GM18517 (cell line): ENCODE measurements at regions not wholly inside any gene's neighbourhood (a gene's known extent, or its start where the extent isn't known, plus 50 kb on each side); places are given as distances from the start of the nearest gene placed in this dataset.
"Not testable (repeated sequence)": the region's sequence is repeated elsewhere in the genome, so short reads cannot be mapped to it uniquely, and the experiment has no call there.

Source experiments
- ATAC-seq: cut with Tn5 transposase; IDR thresholded peaks from one replicate; pipeline ENCODE4 v1.9.1; 2021; ENCODE audit warnings: mild to moderate bottlenecking, moderate library complexity; ENCODE audit not compliant: unreplicated experiment

DNA sequence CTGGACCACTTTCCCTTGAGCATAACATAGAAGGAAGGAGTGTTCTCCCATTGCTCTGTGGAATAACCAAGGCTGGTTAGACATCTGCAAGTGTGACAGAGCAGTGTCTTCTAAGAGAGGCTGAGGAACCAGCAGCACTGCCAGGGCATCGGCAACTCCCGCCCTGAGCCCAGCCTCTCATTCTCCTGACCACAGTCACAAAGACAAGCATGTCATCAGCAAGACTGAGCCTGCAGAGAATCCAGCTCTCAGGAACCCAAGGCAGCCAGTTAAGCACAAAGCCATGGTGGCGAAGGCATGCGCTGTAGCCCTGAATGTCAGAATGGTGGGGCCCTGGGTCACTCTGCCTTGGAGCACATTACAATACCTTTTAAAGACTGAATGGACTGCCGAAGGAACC lies 253.9 kb downstream of the AGTPBP1 start:
- no peak for ATAC-seq

DNA sequence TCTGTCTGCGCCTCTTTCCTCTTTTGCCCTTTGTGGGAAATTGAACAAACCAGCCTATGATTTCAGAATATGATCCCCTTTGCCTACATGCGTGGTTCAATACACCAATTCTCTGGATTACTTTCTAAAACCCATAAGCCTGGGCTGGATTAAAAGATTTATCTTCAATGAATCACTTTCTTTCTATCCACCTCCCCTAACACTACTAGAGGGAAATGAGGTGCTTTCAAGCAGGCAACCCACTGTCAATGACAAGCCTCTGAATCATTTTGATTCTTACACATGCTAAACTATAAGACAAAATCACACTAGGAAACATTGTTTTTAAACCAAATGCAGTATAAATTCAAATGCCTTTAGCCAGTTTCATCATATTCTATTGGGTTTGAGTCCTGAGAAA lies 257.5 kb downstream of the AGTPBP1 start:
- ATAC-seq: no peak

- no peak for ATAC-seq
These were observed 258.5 kb downstream of the AGTPBP1 start for GRCh38 chr9:85483208-85483607.

DNA sequence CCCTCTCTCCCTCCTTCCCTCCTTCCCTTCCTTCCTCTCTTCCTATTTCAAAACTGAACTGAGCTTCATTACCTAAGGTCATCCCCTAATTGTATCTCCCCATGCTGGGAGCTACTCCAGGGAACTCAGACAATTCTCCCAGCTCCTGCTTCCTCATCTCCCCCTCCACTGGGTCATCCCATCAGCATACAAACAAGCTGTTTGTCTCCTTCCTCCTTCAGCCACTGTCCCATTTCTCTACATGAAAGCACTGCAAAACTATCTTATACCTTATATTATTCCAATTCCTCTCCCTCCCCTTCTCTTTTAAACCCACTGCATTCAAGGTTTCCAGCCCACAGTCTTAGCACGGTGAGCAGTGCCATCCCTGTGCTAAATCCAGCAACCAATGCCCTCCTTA lies 262.4 kb downstream of the AGTPBP1 start:
- no peak for ATAC-seq

DNA sequence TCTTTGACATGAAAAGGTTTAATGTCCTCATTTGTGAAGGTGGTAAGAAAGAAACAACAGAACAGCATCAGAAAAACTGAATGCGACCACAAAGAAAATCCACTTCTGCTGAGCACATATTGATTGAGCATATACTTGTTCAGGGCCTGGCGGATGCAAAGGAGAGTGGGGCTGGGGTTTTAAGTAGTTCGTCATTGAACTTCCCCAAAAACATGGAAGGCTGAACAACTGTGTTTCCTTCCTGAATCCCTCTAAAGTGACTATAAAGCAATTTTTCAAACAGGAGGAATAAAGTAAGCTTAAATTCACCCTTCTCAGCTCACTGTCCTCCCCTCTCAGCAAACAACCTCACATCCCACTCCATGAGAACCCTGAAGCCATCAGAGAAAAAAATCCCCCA lies 262.9 kb downstream of the AGTPBP1 start:
- ATAC-seq: no peak

- ATAC-seq: not testable (repeated sequence)
These were observed 266.9 kb downstream of the AGTPBP1 start for GRCh38 chr9:85474896-85475295.

- no peak for ATAC-seq
These were observed 270.0 kb downstream of the AGTPBP1 start for GRCh38 chr9:85471791-85472190.

DNA sequence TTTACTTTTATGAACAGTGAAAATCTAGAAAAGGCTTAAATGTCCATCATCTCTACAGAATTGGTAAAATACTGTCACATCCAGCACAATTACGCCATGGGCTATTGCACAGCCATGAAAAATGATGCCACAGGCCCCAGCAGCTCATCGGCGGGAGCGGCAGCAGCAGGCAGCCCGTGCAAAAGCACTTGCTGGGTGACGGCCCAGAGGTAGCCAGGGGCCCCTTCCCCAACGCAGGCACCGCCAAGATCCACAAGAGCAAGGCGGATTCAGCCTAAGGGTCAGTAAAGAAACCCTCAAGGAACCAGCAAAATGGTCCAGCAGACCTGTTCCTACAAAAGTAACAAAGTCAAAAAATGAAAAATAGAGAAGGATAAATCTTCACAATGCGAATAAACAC lies 272.7 kb downstream of the AGTPBP1 start:
- no peak for ATAC-seq

DNA sequence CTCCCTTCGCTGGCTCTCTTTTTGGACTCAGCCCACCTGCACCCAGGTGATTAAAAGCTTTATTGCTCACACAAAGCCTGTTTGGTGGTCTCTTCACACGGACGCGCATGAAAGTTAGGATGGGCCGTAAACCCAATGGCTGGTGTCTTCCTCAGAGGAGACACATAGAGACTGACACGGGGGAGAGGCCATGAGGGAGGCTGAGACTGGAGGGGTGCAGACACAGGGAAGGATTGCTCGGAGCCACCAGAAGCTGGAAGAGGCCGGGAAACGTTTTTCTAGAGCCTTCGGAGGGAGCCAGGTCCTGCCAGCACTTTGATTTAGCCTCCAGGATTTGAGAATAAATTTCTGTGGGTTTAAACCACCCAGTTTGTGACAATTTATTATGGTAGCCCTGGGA lies 274.9 kb downstream of the AGTPBP1 start:
- ATAC-seq: no peak

DNA sequence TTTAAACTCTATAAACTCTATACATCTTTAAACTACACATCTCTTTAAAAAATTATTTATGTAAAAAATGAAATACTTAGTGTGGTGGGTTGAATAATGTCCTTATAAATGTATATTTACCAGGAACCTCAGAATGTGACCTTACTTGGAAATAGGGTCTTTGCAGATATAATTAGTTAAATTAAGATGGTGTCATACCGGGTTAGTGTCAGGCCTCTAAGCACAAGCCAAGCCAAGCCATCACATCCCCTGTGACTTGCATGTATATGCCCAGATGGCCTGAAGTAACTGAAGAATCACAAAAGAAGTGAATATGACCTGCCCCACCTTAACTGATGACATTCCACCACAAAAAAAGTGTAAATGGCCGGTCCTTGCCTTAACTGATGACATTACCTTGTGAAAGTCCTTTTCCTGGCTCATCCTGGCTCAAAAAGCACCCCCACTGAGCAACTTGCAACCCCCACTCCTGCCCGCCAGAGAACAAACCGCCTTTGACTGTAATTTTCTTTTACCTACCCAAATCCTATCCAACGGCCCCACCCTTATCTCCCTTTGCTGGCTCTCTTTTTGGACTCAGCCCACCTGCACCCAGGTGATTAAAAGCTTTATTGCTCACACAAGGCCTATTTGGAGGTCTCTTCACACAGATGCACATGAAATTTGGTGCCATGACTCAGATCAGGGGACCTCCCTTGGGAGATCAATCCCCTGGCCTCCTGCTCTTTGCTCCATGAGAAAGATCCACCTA lies 283.5 kb downstream of the AGTPBP1 start:
- ATAC-seq: not testable (repeated sequence)

- ATAC-seq: no peak
These were observed 287.9 kb downstream of the AGTPBP1 start for GRCh38 chr9:85453850-85454249.

DNA sequence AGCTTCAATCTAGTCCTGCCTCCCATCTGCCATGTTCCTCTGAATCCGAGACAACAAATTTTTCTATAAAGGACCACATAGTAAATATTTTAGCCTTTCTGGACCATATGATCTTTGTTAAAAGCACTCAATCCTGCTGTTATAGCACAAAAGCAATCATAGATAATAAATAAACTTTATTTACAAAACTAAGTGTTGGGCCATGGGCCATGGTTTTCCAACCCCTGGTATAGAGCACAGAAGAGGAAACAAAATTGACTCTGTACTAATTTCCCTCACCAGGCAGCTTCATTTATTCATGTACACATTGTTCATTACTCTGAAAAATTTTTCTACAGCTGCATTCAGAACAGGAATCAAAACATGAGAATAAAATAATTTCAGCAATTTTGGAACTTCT lies 288.9 kb downstream of the AGTPBP1 start:
- ATAC-seq: no peak

DNA sequence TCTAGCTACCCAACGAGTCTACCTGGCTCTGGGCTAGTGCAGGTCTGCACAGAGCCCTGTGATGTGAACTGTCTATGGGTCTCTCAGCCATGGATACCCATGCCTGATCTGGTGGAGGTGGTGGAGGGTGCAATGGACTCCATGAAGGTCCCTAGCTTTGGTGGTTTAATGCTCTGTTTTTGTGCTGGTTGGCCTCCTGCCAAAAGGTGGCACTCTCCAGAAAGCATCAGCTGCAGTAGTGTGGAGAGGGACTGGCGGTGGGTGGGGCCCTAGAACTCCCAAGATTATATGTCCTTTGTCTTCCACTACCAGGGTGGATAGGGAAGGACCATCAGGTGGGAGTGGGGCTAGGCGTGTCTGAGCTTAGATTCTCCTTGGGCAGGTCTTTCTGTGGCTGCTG lies 290.1 kb downstream of the AGTPBP1 start:
- no peak for ATAC-seq

- ATAC-seq: no peak
These were observed 295.9 kb downstream of the AGTPBP1 start for GRCh38 chr9:85445887-85446286.

GRCh38 chr9:85444243-85444642 lies 297.5 kb downstream of the AGTPBP1 start:
- ATAC-seq: no peak

DNA sequence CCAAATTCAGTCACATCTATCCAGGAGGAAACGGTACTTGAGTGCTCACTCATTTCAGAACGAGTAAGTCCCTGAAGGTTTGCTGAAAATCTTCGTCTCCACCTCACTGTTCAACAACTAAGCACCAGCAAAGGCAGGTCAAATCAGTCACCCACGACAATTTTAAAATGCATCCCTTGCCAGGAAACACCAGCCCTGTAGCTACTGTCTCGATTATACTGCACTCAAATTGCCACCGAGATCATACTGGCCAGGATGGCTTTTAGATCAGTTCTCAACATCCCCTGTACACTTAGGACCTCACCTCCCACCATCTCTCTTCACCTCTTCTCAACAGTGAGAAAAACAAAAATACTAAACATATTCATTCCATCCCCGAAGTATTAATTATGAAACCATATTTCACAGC lies 298.6 kb downstream of the AGTPBP1 start:
- ATAC-seq: no peak

GRCh38 chr9:85439791-85440190 lies 302.0 kb downstream of the AGTPBP1 start:
- no peak for ATAC-seq

GRCh38 chr9:85433956-85434355 lies 307.8 kb downstream of the AGTPBP1 start:
- ATAC-seq: not testable (repeated sequence)

- ATAC-seq: not testable (repeated sequence)
These were observed 308.2 kb downstream of the AGTPBP1 start for GRCh38 chr9:85433551-85433950.

DNA sequence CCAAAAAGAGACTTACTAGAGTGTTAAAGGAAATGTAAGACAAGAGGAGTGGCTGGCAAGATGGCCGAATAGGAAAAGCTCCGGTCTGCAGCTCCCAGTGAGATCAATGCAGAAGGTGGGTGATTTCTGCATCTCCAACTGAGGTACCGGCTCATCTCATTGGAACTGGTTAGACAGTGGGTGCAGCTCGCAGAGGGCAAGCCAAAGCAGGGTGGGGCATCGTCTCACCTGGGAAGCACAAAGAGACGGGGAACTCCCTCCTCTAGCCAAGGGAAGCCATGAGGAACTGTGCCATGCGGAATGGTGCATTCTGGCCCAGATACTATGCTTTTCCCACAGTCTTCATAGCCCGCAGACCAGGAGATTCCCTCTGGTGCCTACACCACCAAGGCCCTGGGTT lies 308.7 kb downstream of the AGTPBP1 start:
- ATAC-seq: no peak

GRCh38 chr9:85432599-85432998 lies 309.2 kb downstream of the AGTPBP1 start:
- ATAC-seq: peak; percentile 51

- ATAC-seq: no peak
These were observed 310.2 kb downstream of the AGTPBP1 start for GRCh38 chr9:85431339-85432102.
